Right lobe of liver (tissue), 4 donors: ENCODE measurements at regions not wholly inside any gene's neighbourhood (a gene's known extent, or its start where the extent isn't known, plus 50 kb on each side); places are given as distances from the start of the nearest gene placed in this dataset.

Experiments
- POLR2A ChIP-seq: fragments of 450-650 bp; IDR thresholded peaks from one replicate; pipeline ENCODE4 v1.6.1; 2017; ENCODE audit warnings: antibody characterized with exemption, mild to moderate bottlenecking
- TF ChIP-seq, protein P1 (sequence below), 4 donors: fragments of 200-600 bp in 3 of 4; fragments of 450-650 bp in 1 of 4; IDR thresholded peaks; one replicate each; pipeline versions ENCODE4 v1.5.1 to v1.8.0; 2016 to 2022; ENCODE audit warnings: antibody characterized with exemption in 4 of 4, mild to moderate bottlenecking in 2 of 4
- donor health status: DM: no; HTN: no; CAD: no.
- donor health status: DM: no; HTN: no; CAD: no.
- donor health status: DM: no; HTN: yes; CAD: no.

GRCh38 chr3:107915706-107916105, 175.1 kb downstream of the CD47 start:
- TF ChIP-seq POLR2A, result no peak
- TF ChIP-seq, protein P1, sequence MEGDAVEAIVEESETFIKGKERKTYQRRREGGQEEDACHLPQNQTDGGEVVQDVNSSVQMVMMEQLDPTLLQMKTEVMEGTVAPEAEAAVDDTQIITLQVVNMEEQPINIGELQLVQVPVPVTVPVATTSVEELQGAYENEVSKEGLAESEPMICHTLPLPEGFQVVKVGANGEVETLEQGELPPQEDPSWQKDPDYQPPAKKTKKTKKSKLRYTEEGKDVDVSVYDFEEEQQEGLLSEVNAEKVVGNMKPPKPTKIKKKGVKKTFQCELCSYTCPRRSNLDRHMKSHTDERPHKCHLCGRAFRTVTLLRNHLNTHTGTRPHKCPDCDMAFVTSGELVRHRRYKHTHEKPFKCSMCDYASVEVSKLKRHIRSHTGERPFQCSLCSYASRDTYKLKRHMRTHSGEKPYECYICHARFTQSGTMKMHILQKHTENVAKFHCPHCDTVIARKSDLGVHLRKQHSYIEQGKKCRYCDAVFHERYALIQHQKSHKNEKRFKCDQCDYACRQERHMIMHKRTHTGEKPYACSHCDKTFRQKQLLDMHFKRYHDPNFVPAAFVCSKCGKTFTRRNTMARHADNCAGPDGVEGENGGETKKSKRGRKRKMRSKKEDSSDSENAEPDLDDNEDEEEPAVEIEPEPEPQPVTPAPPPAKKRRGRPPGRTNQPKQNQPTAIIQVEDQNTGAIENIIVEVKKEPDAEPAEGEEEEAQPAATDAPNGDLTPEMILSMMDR (IDR thresholded peaks at IDR 0.05), result no peak
